ENCODE measurements at regions not wholly inside any gene's neighbourhood (a gene's known extent, or its start where the extent isn't known, plus 50 kb on each side); places are given as distances from the start of the nearest gene placed in this dataset.
A peak's percentile ranks its signal among the peaks of the same experiment; 100 is the strongest.

DNA sequence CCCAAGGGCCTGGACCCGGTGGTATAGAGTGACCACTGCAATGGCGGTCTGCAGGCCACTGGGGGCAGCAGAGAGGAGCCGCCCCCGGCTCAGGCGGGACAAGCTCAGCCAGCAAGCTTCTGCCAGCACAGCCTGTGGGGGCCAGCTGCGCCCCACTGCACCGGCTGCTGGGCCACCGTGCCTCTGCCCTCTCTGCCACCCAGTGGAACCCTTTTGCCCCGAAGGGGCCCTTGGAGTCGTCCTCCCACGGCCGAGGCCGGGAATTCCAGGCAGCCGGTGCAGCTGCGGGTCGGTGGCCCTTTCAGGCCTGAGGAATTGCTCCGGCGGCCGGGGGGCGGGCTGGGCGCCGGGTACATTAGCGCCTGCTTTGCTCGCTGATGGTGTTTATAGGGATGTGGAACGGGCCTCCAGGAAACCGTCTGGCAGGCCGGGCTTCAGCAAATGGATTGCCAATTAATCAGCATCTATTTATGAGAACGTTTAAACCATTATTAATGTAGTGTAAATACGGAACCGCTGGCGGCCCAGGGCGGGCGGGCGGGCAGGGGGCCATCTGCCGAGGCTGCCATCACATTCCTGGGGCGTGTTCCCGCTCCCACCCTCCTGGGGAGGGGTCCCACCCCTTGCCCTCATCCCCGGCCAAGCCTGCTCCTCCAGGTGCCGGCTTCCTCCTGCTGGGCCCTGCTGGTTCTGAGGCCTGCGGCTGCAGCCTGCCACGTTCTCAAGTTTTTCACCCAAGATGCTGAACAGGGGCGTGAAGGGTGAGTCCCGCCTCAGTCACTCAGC, 127.4 kb downstream of the BARX1 start:
- intact Hi-C loops (cut with micrococcal nuclease), result loop anchor here (1.0 to 10.0 kb wide), 2 partner anchors 136 to 387 kb away; no protein-coding TSS in a partner anchor

GRCh38 chr9:93826905-93827544, 128.1 kb downstream of the BARX1 start:
- ATAC-seq (ENCODE audit: low read depth), result no peak
- H3K4me3 Mint-ChIP-seq, result peak overlapping the region; percentile 20
- intact Hi-C loops (cut with micrococcal nuclease), result loop anchor here (1.0 to 10.0 kb wide), 2 partner anchors 136 to 388 kb away; no protein-coding TSS in a partner anchor

More for the DNA sequence above, 127.4 kb downstream of the BARX1 start:
- H3K36me3 Mint-ChIP-seq (ENCODE audit: low read depth), result no peaks in the 10 kb centered on the region
- H3K27me3 Mint-ChIP-seq, result peaks cover 41% of the 10 kb centered on the region
- ATAC-seq (ENCODE audit: low read depth) (peak; percentile 49), DNase-seq (no peak)
- H3K9me3 Mint-ChIP-seq, result peaks cover 6% of the 10 kb centered on the region
- ChIA-PET POLR2A (no interaction called here), CTCF (interaction anchor here (0.5 kb wide), 1 partner anchor 13 kb away, joined by 3 read pairs; no protein-coding TSS in a partner anchor)
- H3K27ac Mint-ChIP-seq, result no peak overlapping the region
- H3K4me3 Mint-ChIP-seq, result no peak overlapping the region
- TF ChIP-seq, protein P1, sequence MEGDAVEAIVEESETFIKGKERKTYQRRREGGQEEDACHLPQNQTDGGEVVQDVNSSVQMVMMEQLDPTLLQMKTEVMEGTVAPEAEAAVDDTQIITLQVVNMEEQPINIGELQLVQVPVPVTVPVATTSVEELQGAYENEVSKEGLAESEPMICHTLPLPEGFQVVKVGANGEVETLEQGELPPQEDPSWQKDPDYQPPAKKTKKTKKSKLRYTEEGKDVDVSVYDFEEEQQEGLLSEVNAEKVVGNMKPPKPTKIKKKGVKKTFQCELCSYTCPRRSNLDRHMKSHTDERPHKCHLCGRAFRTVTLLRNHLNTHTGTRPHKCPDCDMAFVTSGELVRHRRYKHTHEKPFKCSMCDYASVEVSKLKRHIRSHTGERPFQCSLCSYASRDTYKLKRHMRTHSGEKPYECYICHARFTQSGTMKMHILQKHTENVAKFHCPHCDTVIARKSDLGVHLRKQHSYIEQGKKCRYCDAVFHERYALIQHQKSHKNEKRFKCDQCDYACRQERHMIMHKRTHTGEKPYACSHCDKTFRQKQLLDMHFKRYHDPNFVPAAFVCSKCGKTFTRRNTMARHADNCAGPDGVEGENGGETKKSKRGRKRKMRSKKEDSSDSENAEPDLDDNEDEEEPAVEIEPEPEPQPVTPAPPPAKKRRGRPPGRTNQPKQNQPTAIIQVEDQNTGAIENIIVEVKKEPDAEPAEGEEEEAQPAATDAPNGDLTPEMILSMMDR (IDR thresholded peaks at IDR 0.05), result no peak
- peaks cover 10% of the 10 kb centered on the region for H3K4me1 Mint-ChIP-seq

DNA sequence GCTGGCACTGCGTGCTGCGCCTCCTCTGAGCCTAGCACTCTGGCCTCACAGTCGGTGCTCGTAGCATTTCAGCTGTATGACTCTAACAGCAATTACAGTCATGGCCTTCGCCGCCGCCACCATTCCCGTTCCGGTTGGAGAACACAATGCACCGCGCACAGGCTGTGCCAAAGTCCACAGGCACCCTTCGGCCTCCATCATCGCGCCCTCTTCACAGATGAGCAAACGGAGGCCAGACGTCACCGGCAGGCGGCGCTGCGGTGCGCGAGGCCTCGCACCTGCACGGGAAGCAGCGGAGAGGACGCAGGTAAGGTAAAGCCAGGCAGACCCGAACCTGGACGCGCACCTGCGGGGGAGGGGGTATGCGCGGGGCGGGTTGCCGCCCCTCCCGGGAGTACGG, 128.9 kb downstream of the BARX1 start:
- Mint-ChIP-seq H3K4me3 (peak overlapping the region; percentile 44), H3K27me3 (peaks cover 38% of the 10 kb centered on the region), H3K36me3 (ENCODE audit: low read depth) (no peaks in the 10 kb centered on the region), H3K9me3 (no peaks in the 10 kb centered on the region), H3K4me1 (peaks cover 10% of the 10 kb centered on the region), H3K27ac (no peak overlapping the region)
- ChIA-PET POLR2A (no interaction called here), CTCF (interaction anchor here (1.2 kb wide), 1 partner anchor 10 kb away, joined by 3 read pairs; no protein-coding TSS in a partner anchor)
- TF ChIP-seq, protein P1 (IDR thresholded peaks at IDR 0.05), result no peak
- ATAC-seq (ENCODE audit: low read depth) (no peak), DNase-seq (peak; percentile 16)
- intact Hi-C loops (cut with micrococcal nuclease), result loop anchor here (10.0 kb wide), 1 partner anchor 389 kb away; no protein-coding TSS in a partner anchor

More at GRCh38 chr9:93826905-93827544, 128.1 kb downstream of the BARX1 start:
- POLR2A ChIA-PET, result no interaction called here
- Mint-ChIP-seq H3K36me3 (ENCODE audit: low read depth) (no peaks in the 10 kb centered on the region), H3K4me1 (peaks cover 10% of the 10 kb centered on the region), H3K27me3 (peaks cover 36% of the 10 kb centered on the region), H3K27ac (no peak overlapping the region), H3K9me3 (peaks cover 1% of the 10 kb centered on the region)
- TF ChIP-seq, protein P1 (IDR thresholded peaks at IDR 0.05), result no peak
- CTCF ChIA-PET, result interaction anchor here (1.2 kb wide), 1 partner anchor 11 kb away, joined by 3 read pairs; no protein-coding TSS in a partner anchor
- DNase-seq, result peak; percentile 10

DNA sequence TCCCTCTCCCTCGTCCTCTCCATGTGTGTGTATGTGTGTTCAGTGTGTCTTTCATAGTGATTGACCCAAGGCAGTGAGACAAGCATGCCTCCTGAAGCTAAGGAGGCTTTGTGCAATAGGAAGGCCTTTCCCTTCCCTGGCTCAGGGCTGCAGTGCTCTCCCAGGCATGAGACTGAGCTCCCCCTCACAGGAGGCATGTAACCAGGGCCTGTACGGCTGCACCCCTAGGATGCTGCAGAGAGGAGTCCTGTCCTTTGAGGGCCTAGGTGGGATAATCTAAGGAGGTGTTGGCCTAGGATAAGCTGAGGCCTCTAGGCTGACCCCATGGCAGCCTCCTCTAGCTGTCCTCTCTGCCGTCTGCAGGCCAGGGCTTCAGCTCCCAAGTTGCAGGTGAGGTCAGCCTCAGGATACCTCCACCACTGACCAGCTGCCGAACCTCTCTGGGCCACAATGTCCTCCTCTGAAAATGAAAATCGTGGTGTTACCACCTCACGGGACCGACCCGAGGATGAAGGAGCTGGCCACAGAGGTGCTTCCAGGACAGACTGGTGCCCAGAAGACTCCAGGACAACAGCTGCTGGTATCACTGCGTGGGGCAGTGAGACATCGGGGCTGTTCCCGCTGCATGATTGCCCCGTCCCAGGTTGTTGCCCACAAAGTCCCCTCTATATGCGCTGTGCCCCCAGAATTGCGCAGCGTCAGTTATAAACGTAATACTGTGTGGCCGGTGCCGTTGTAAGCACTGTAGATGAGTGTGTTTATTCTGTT, 129.6 kb downstream of the BARX1 start:
- H3K9me3 Mint-ChIP-seq, result no peaks in the 10 kb centered on the region
- DNase-seq (peak; percentile 9), ATAC-seq (ENCODE audit: low read depth) (no peak)
- H3K27ac Mint-ChIP-seq, result no peak overlapping the region
- peaks cover 39% of the 10 kb centered on the region for H3K27me3 Mint-ChIP-seq
- intact Hi-C loops (cut with micrococcal nuclease), result loop anchor here (10.0 kb wide), 1 partner anchor 389 kb away; no protein-coding TSS in a partner anchor
- ChIA-PET CTCF (interaction anchor here (1.2 kb wide), 1 partner anchor 10 kb away, joined by 3 read pairs; no protein-coding TSS in a partner anchor), POLR2A (no interaction called here)
- peaks cover 10% of the 10 kb centered on the region for H3K4me1 Mint-ChIP-seq
- TF ChIP-seq, protein P1 (IDR thresholded peaks at IDR 0.05), result no peak
- H3K36me3 Mint-ChIP-seq (ENCODE audit: low read depth), result no peaks in the 10 kb centered on the region
- no peak overlapping the region for H3K4me3 Mint-ChIP-seq
